Activated naive CD4-positive, alpha-beta T cell treated with anti-CD3 and anti-CD28 coated beads, Interleukin-2, amount 50 U/mL, for 24 hours (primary cell): ENCODE measurements at regions not wholly inside any gene's neighbourhood (a gene's known extent, or its start where the extent isn't known, plus 50 kb on each side); places are given as distances from the start of the nearest gene placed in this dataset.
"Not testable (repeated sequence)": the region's sequence is repeated elsewhere in the genome, so short reads cannot be mapped to it uniquely, and the experiment has no call there.

Experiments
- H3K27ac Mint-ChIP-seq: one replicate; pipeline ENCODE4 v1.8.0; 2021; ENCODE audit warnings: mild to moderate bottlenecking, mixed read lengths
- H3K27me3 Mint-ChIP-seq: one replicate; pipeline ENCODE4 v1.8.0; 2021; ENCODE audit warnings: mixed read lengths
- H3K36me3 Mint-ChIP-seq: one replicate; pipeline ENCODE4 v1.8.0; 2021; ENCODE audit warnings: mixed read lengths
- H3K4me1 Mint-ChIP-seq: one replicate; pipeline ENCODE4 v1.8.0; 2021; ENCODE audit warnings: mixed read lengths
- H3K4me3 Mint-ChIP-seq: one replicate; pipeline ENCODE4 v1.8.0; 2021; ENCODE audit warnings: mild to moderate bottlenecking, mixed read lengths
- H3K9me3 Mint-ChIP-seq: one replicate; pipeline ENCODE4 v1.8.0; 2021; ENCODE audit warnings: mixed read lengths

DNA sequence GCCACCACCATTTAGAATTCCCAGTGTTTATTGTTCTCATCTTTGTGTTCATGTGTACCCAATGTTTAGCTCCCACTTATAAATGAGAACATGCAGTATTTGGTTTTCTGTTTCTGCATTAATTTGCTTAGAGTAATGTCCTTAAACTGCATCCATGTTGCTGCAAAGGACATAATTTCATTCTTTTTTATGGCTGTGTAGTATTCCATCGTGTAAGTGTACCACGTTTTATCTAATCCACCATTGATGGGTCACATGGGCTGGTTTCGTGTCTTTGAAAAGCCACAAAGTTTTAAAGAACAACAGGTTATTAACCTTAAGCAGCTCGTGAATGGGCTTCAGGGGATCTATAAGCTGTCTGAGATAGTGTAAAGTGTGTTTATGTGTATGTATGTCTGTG, 125.2 kb upstream of the CDIN1 start:
- H3K4me1 Mint-ChIP-seq, H3K9me3 Mint-ChIP-seq, H3K27ac Mint-ChIP-seq, H3K27me3 Mint-ChIP-seq, H3K36me3 Mint-ChIP-seq, H3K4me3 Mint-ChIP-seq: not testable (repeated sequence)

DNA sequence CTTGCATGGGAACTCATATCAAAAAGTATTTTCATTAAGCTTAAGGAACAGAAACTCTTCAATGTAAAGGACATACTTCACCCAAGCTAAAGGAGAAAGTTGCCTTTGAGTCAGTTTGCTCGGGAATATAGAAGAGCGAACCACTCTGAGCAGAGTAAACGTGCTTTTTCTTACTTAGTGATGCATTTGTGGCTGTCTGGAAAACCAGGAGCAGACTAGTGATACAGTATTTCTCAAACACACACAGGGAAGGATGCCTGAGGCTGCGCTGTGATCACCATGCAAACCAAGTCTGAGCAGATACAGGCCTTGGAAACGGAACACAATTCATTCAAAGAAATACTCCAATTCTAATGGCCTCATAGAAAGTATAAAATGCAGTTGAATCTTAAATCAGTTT, 121.0 kb upstream of the CDIN1 start:
- Mint-ChIP-seq H3K36me3 (peaks cover 1% of the 10 kb centered on the region), H3K4me1 (no peaks in the 10 kb centered on the region), H3K27me3 (no peaks in the 10 kb centered on the region), H3K27ac (no peak overlapping the region), H3K9me3 (peaks cover 16% of the 10 kb centered on the region), H3K4me3 (no peak overlapping the region)

DNA sequence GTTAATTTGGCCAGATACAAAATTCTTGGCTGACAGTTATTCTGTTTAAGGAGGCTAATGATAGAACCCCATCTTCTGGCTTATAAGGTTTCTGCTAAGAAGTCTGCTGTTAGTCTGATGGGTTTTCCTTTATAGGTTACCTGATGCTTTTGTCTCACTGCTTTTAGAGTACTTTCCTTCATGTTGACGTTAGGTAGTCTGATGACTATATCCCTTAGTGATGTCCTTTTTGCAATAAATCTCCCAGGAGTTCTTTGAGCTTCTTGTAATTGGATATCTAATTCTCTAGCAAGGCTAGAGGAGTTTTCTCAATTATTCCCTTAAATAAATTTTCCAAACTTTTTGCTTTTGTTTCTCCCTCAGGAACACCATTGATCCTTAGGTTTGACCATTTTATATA, 114.1 kb upstream of the CDIN1 start:
- H3K27ac Mint-ChIP-seq: no peak overlapping the region

DNA sequence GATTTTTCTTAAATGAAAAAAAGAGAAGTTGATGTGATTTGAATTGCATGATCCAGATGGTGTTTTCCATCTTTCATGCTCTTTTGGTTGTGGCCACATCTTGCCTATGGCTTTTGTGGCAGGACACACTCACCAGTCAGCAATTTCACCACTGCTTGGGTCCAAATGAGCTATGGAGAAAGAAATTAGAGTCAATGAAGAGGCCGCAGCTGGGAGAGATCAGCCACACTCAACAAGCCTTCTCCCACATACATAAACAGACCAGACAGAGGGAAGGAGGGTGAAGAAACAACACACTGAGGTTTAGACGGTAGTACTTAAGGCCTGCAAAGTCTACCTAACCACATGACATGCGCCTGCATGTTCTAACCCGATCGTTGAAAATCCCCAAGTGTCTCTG, 110.7 kb upstream of the CDIN1 start:
- Mint-ChIP-seq H3K27ac (no peak overlapping the region), H3K4me3 (no peak overlapping the region), H3K36me3 (no peaks in the 10 kb centered on the region), H3K9me3 (no peaks in the 10 kb centered on the region), H3K27me3 (peaks cover 7% of the 10 kb centered on the region), H3K4me1 (no peaks in the 10 kb centered on the region)

More for the DNA sequence above, 114.1 kb upstream of the CDIN1 start:
- H3K36me3 Mint-ChIP-seq: peaks cover 1% of the 10 kb centered on the region
- no peak overlapping the region for H3K4me3 Mint-ChIP-seq
- peaks cover 12% of the 10 kb centered on the region for H3K9me3 Mint-ChIP-seq
- no peaks in the 10 kb centered on the region for H3K4me1 Mint-ChIP-seq
- peaks cover 9% of the 10 kb centered on the region for H3K27me3 Mint-ChIP-seq

DNA sequence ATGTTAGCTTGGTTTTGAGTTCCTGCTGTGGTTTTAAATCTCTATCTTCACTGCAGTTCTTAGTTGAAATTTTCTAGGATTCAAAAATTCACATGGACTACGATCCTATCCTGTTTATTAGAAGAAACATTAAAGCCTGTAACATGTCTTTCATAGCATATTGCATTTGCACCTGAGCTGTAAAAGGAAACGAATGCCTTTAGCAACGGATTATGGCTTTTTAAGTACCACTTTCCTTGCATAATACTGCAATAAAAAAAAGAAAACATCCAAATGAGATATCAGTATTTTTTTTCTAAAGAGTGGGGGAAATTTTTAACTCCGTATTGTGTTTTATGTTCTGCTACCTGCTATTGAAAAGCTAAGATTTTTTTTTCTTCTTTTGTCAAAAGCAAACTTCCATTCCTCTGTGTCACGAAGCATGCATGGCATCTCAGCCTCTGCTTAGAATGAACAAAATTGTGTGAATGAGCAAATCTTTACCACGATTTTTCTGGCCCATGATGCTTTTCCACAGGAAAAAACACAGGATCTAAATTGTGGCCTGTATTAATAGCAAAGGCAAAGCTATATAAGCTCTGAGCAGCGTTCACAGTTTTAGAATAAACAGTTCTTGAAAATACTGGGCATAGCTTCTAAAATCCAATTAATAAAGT, 110.0 kb upstream of the CDIN1 start:
- Mint-ChIP-seq H3K27me3 (peaks cover 5% of the 10 kb centered on the region), H3K36me3 (no peaks in the 10 kb centered on the region), H3K27ac (no peak overlapping the region), H3K4me1 (no peaks in the 10 kb centered on the region), H3K9me3 (no peaks in the 10 kb centered on the region), H3K4me3 (no peak overlapping the region)

DNA sequence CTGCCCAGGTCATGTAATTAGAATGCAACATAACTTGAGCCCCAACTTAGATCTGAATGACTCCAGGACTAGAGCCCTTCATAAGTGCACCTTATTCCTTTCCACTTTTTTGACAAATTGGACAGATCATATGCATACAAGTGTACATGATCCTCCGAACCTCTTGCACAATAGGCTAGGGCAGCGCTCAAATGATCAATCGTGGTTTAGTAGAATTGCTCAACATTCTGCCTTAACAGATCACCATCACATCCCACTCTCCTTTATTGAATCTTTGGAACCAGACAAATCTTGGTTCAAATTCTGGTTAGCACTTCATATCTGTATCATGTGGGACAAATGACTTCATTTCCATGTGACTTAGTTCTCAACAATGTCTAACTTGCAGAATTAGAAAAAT, 106.8 kb upstream of the CDIN1 start:
- Mint-ChIP-seq H3K36me3 (no peaks in the 10 kb centered on the region), H3K27ac (no peak overlapping the region)

DNA sequence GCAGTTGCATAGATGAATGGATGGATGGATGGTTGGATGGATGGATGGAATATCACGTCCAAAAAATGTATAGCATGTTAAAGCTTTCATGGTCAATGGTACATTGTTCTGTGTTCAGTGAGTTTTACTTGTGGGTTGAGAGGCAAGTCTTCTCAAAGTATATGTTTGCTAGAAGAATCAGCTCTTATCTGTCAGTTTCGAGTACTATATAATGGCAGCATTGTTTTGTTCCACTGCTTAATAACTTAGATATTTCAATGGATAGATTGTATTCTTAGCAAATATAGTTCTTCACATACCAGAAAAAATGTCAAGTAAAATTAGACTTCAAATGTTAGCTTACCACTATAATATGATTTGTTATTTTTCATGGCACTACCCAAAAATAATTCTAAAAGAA, 100.9 kb upstream of the CDIN1 start:
- H3K27ac Mint-ChIP-seq: no peak overlapping the region
- H3K36me3 Mint-ChIP-seq: no peaks in the 10 kb centered on the region
- H3K9me3 Mint-ChIP-seq: no peaks in the 10 kb centered on the region
- H3K4me1 Mint-ChIP-seq: no peaks in the 10 kb centered on the region
- H3K27me3 Mint-ChIP-seq: peaks cover 2% of the 10 kb centered on the region
- H3K4me3 Mint-ChIP-seq: no peak overlapping the region

More for the DNA sequence above, 106.8 kb upstream of the CDIN1 start:
- no peaks in the 10 kb centered on the region for H3K4me1 Mint-ChIP-seq
- no peak overlapping the region for H3K4me3 Mint-ChIP-seq
- no peaks in the 10 kb centered on the region for H3K9me3 Mint-ChIP-seq
- H3K27me3 Mint-ChIP-seq: peaks cover 3% of the 10 kb centered on the region

DNA sequence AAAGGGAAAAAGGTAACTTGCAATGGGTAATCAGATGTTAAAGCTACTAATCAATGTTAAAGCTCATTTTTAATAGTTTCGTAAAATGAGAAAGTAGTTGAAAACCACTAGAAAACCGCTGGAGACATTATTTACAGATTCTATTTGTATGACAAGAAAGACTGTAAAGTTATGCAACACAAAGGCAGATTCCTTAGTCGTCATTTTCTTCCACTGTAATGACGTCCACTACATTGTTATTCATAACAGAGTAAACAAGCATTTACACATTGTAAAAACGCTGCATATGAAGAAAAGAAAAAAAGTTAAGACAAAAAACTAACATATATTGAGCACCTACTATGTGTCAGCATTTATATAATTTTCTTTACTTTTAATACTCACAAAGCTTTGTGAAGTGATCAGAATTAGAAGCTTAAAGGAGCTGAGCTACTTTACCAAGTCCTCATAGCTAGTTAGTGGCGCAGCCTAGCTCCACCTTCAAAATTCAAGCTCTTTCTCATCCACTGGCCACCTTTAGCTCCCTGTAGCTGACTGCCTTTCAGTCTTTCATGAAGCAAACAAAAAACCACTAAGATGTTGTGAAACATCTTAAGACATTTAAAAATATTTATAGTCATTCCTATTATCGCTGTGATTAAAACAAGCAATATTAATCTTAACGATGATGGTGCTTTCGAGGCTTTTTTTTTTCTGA, 100.1 kb upstream of the CDIN1 start:
- Mint-ChIP-seq H3K4me3 (no peak overlapping the region), H3K36me3 (no peaks in the 10 kb centered on the region), H3K27me3 (peaks cover 2% of the 10 kb centered on the region), H3K27ac (no peak overlapping the region), H3K9me3 (no peaks in the 10 kb centered on the region), H3K4me1 (no peaks in the 10 kb centered on the region)

DNA sequence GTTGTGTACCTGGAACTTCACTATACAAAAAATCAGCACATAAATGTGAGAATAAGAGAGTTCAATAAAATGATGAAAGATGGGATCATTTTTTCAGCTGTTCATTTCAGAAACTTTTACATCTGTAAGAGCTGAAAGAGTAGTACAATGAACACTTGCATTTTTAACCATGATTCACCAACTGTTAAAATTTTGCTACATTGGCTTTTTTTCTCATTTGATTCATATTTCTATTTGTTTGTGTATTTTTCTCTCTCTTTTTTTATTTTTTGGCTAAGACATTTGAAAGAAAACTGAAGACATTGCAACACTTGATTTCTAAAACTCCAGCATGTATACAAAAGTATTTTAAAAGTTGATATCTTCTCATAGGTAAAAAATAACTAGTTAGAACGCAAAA, 98.3 kb upstream of the CDIN1 start:
- H3K4me3 Mint-ChIP-seq: no peak overlapping the region
- H3K27ac Mint-ChIP-seq: no peak overlapping the region
- H3K4me1 Mint-ChIP-seq: no peaks in the 10 kb centered on the region
- H3K36me3 Mint-ChIP-seq: no peaks in the 10 kb centered on the region
- H3K27me3 Mint-ChIP-seq: peaks cover 4% of the 10 kb centered on the region
- H3K9me3 Mint-ChIP-seq: no peaks in the 10 kb centered on the region

DNA sequence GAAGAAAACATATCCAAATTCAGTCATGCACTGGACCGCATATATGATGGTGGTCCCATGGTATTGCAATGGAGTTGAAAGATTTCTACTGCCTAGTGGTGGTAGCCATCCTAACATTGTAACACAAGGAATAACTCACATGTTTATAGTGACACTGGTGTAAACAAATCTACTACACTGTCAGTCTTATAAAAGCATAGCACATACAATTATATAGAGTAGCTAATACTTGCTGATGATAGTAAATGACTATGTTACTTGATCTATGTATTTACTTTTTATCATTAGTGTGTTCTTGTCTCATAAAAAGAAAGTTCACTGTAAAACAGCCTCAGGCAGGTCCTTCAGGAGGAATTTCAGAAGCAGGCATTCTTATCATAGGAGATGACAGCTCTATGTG, 96.0 kb upstream of the CDIN1 start:
- H3K4me1 Mint-ChIP-seq: no peaks in the 10 kb centered on the region
- no peaks in the 10 kb centered on the region for H3K36me3 Mint-ChIP-seq
- no peak overlapping the region for H3K27ac Mint-ChIP-seq
- H3K27me3 Mint-ChIP-seq: peaks cover 4% of the 10 kb centered on the region
- no peaks in the 10 kb centered on the region for H3K9me3 Mint-ChIP-seq
- no peak overlapping the region for H3K4me3 Mint-ChIP-seq

DNA sequence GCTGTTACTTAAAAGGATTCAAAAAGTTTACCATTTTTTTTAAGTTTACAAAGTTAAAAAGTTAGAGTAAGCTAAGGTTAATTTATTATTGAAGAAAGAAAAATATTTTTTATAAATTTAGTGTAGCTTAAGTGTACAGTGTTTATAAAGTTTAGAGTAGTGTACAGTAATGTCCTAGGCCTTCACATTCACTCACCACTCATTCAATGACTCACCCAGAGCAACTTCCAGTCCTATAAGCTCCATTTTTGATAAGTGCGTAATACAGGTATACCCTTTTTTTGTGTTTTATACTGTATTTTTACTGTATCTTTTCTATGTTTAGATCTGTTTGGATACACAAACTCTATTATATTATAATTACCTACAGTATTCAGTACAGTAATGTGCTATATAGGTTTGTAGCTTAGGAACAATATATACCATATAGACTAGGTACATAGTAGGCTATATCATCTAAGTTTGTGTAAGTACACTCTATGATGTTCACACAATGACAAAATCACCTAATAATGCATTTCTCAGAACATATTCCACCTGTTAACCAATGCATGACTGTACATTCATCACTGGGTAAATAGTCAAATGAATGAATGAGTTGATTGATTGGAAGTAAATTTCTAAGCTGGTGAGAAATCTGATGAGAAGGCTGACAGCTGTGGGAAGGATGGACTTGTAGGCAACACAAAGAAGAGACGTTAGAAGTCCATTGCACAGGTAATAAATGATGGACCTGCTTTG, 95.2 kb upstream of the CDIN1 start:
- no peak overlapping the region for H3K4me3 Mint-ChIP-seq
- H3K27me3 Mint-ChIP-seq: peaks cover 2% of the 10 kb centered on the region
- no peaks in the 10 kb centered on the region for H3K36me3 Mint-ChIP-seq
- no peaks in the 10 kb centered on the region for H3K9me3 Mint-ChIP-seq
- no peak overlapping the region for H3K27ac Mint-ChIP-seq
- H3K4me1 Mint-ChIP-seq: no peaks in the 10 kb centered on the region

DNA sequence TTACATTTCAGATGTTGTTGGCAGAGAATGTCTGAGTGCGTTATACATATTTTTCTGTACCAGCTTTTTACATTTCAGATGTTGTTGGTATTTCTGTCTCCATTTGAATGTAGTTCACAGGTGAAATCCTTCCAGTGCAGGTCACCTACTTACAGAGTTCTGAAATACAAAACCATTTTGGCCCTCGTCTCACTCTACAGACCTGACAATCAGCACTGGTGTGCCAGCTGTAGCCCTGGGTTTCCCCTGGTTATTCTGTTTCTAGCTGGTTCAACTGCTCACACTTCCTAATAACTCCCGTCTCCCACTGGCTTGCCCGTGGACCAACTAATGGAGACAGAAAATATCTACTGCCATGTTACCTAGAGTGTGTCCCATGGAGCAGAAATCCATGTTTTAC, 87.5 kb upstream of the CDIN1 start:
- no peaks in the 10 kb centered on the region for H3K9me3 Mint-ChIP-seq
- no peak overlapping the region for H3K4me3 Mint-ChIP-seq
- H3K27me3 Mint-ChIP-seq: peaks cover 7% of the 10 kb centered on the region
- no peaks in the 10 kb centered on the region for H3K4me1 Mint-ChIP-seq
- H3K36me3 Mint-ChIP-seq: no peaks in the 10 kb centered on the region
- no peak overlapping the region for H3K27ac Mint-ChIP-seq

DNA sequence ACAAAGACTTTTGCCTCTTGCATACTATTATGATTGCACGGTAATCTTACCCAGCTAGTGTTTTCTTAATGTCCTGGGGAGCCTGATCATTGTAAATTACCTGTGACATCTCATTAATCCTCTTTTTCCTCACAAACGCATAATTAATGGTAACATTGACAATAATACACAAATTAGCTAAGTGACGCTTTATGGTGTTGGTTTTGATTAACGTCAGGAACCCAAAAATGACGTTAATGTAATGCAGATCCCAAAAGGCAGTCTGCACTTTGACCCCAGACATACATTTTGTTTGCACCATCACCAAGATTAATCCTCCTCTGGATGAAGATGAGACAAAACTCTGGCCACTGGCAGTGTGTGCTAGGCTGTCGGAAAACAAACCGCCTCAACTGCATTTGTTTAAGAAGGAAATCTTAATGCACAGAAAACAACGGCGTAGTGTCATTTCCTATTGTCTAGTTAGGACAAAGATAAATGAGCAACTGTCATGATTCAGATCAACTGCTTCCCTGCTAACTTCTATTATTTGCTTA, 83.9 kb upstream of the CDIN1 start:
- H3K36me3 Mint-ChIP-seq: no peaks in the 10 kb centered on the region
- no peaks in the 10 kb centered on the region for H3K4me1 Mint-ChIP-seq
- H3K9me3 Mint-ChIP-seq: no peaks in the 10 kb centered on the region
- no peak overlapping the region for H3K4me3 Mint-ChIP-seq
- H3K27ac Mint-ChIP-seq: no peak overlapping the region
- peaks cover 7% of the 10 kb centered on the region for H3K27me3 Mint-ChIP-seq

DNA sequence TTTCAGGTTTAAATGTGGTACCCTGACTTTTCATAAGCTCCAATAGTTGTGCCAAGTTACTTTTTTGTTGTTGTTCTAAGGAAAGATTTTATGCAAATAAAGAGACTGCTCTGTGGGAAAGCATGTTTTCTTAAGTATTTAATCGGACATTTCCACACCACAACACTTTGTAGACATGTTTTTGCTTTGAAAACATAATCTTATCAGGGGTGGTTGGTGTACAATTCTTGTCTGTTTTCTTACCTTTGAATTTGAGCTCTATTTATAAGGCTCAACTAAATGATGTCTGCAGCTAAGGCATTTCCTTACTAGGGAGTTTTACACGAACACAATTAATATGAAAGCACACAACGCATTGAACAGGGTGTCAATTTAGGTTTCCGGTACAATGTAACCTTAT, 81.5 kb upstream of the CDIN1 start:
- no peak overlapping the region for H3K27ac Mint-ChIP-seq
- H3K4me1 Mint-ChIP-seq: no peaks in the 10 kb centered on the region
- H3K27me3 Mint-ChIP-seq: peaks cover 12% of the 10 kb centered on the region
- H3K9me3 Mint-ChIP-seq: no peaks in the 10 kb centered on the region
- H3K4me3 Mint-ChIP-seq: no peak overlapping the region
- no peaks in the 10 kb centered on the region for H3K36me3 Mint-ChIP-seq

DNA sequence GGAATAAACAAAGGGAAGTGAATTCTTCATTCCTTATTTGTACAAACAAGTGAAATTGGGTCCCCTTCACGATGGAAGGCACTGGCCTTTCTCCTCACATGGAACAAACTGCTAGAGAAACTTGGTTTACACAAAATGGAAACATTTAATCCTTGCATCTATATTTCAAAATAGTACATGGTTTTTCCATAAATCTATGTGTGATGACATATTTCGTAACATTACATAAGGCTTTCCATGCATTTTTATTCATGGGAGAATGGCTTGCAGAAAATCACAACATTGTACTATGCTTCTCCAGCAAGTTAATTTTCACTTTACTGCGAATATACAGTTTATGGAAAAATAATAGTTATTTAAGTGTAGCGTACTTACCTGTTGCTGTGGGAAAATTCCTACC, 81.0 kb upstream of the CDIN1 start:
- no peak overlapping the region for H3K4me3 Mint-ChIP-seq
- no peaks in the 10 kb centered on the region for H3K36me3 Mint-ChIP-seq
- H3K9me3 Mint-ChIP-seq: no peaks in the 10 kb centered on the region
- H3K4me1 Mint-ChIP-seq: no peaks in the 10 kb centered on the region
- H3K27me3 Mint-ChIP-seq: peaks cover 15% of the 10 kb centered on the region
- H3K27ac Mint-ChIP-seq: no peak overlapping the region

DNA sequence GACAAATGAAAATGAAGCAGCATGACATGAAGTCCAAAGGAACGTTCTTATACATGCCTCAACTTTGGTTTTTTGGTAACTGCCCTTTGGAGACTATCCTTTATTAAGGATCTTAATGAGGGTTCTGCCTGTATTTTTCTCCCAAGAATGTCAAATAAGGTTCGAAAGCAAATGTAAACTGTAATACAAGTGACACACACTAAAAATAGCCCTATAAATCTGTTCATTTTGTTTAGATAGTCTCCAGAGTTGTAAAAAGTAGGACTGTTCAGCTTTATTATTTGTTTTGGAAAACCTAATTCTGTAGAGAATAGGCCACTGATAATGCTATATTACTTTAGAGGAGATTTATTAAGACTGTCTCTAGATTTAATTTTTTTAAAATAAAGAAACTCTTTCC, 80.5 kb upstream of the CDIN1 start:
- H3K4me3 Mint-ChIP-seq: no peak overlapping the region
- peaks cover 16% of the 10 kb centered on the region for H3K27me3 Mint-ChIP-seq
- H3K4me1 Mint-ChIP-seq: no peaks in the 10 kb centered on the region
- H3K27ac Mint-ChIP-seq: no peak overlapping the region
- no peaks in the 10 kb centered on the region for H3K9me3 Mint-ChIP-seq
- no peaks in the 10 kb centered on the region for H3K36me3 Mint-ChIP-seq
